Neural cell (in vitro differentiated cells): ENCODE measurements at regions not wholly inside any gene's neighbourhood (a gene's known extent, or its start where the extent isn't known, plus 50 kb on each side); places are given as distances from the start of the nearest gene placed in this dataset.

Experiments
- H2AFZ ChIP-seq: fragments of 200-600, 300-800 bp; sonication (generic), shearing (Covaris generic); 2 replicates; pipeline ENCODE4 v1.6.0; 2014; ENCODE audit warnings: low read depth, mild to moderate bottlenecking, antibody characterized with exemption, low read length, moderate library complexity
- H3F3A ChIP-seq: fragments of 200-600 bp; shearing (Covaris generic); 2 replicates; pipeline ENCODE4 v1.6.1; 2016; ENCODE audit warnings: mild to moderate bottlenecking, moderate library complexity, mixed read lengths, antibody characterized with exemption, low read length; ENCODE audit not compliant: insufficient read depth, poor library complexity, severe bottlenecking
- H3K27ac ChIP-seq: fragments of 200-600, 300-800 bp; sonication (generic), shearing (Covaris generic); 2 replicates; pipeline ENCODE4 v1.5.1; 2014; ENCODE audit warnings: mild to moderate bottlenecking, low read length, moderate library complexity
- H3K27me3 ChIP-seq: fragments of 300-800, 200-600 bp; sonication (generic), shearing (Covaris generic); 2 replicates; pipeline ENCODE4 v1.6.0; 2014; ENCODE audit warnings: mild to moderate bottlenecking, low read depth, low read length, moderate library complexity; ENCODE audit not compliant: insufficient read depth
- H3K36me3 ChIP-seq: fragments of 300-800, 200-600 bp; sonication (generic), shearing (Covaris generic); 2 replicates; pipeline ENCODE4 v1.5.1; 2014; ENCODE audit warnings: mild to moderate bottlenecking, antibody characterized with exemption, low read length, moderate library complexity; ENCODE audit not compliant: insufficient read depth
- H3K4me2 ChIP-seq: fragments of 300-800, 200-600 bp; sonication (generic), shearing (Covaris generic); 2 replicates; pipeline ENCODE4 v1.6.0; 2014; ENCODE audit warnings: mild to moderate bottlenecking, low read length
- H3K4me3 ChIP-seq: fragments of 300-800, 200-600 bp; sonication (generic), shearing (Covaris generic); 2 replicates; pipeline ENCODE4 v1.5.1; 2014; ENCODE audit warnings: mild to moderate bottlenecking, low read length, moderate library complexity
- H3K79me2 ChIP-seq: fragments of 200-600 bp; shearing (Covaris generic); replicated peaks from 2 replicates; pipeline ENCODE4 v1.6.0; 2014; ENCODE audit warnings: mild to moderate bottlenecking, low read length, moderate library complexity; ENCODE audit not compliant: insufficient read depth
- H3K9ac ChIP-seq: fragments of 300-800, 200-600 bp; sonication (generic), shearing (Covaris generic); 2 replicates; pipeline ENCODE4 v1.6.1; 2016; ENCODE audit warnings: mild to moderate bottlenecking, low read length, mixed read lengths
- H3K9me2 ChIP-seq: fragments of 200-600 bp; shearing (Covaris generic); 2 replicates; pipeline ENCODE4 v1.6.1; 2016; ENCODE audit warnings: mild to moderate bottlenecking, low read length, mixed read lengths; ENCODE audit not compliant: insufficient read depth
- H3K9me3 ChIP-seq: fragments of 200-600, 300-800 bp; sonication (generic), shearing (Covaris generic); 2 replicates; pipeline ENCODE4 v1.6.1; 2016; ENCODE audit warnings: mild to moderate bottlenecking, mixed run types, low read length, moderate library complexity, mixed read lengths
- H4K20me1 ChIP-seq: fragments of 200-600 bp; shearing (Covaris generic); 2 replicates; pipeline ENCODE4 v1.6.1; 2016; ENCODE audit warnings: mild to moderate bottlenecking, mixed run types; ENCODE audit not compliant: insufficient read depth
- CTCF ChIP-seq: fragments of 450-650 bp; IDR thresholded peaks from 2 replicates; pipeline ENCODE4 v1.5.1; 2014; ENCODE audit warnings: antibody characterized with exemption, mild to moderate bottlenecking, moderate library complexity; ENCODE audit not compliant: poor library complexity, severe bottlenecking
- EP300 ChIP-seq: fragments of 450-650 bp; conservative IDR thresholded peaks from 2 replicates; pipeline ENCODE4 v1.6.1; 2014; ENCODE audit warnings: antibody characterized with exemption, mild to moderate bottlenecking, moderate library complexity; ENCODE audit not compliant: poor library complexity, severe bottlenecking
- EZH2 ChIP-seq: fragments of 200-600, 300-800 bp; shearing (Covaris generic), sonication (generic); IDR thresholded peaks from 2 replicates; pipeline ENCODE4 v1.6.1; 2014; ENCODE audit warnings: antibody characterized with exemption, low read length, borderline replicate concordance, mild to moderate bottlenecking; ENCODE audit not compliant: insufficient read depth, poor library complexity, severe bottlenecking
- MXI1 ChIP-seq: fragments of 450-650 bp; conservative IDR thresholded peaks from 2 replicates; pipeline ENCODE4 v1.6.1; 2014; ENCODE audit warnings: antibody characterized with exemption, mild to moderate bottlenecking; ENCODE audit not compliant: poor library complexity, severe bottlenecking
- POLR2AphosphoS5 ChIP-seq: IDR thresholded peaks from 2 replicates; pipeline ENCODE4 v1.6.1; 2012
- RAD21 ChIP-seq: fragments of 450-650 bp; conservative IDR thresholded peaks from 2 replicates; pipeline ENCODE4 v1.6.1; 2014; ENCODE audit warnings: antibody characterized with exemption, mild to moderate bottlenecking, moderate library complexity
- REST ChIP-seq: IDR thresholded peaks from 2 replicates; pipeline ENCODE4 v1.6.1; 2012; ENCODE audit warnings: borderline replicate concordance
- SMC3 ChIP-seq: fragments of 450-650 bp; conservative IDR thresholded peaks from 2 replicates; pipeline ENCODE4 v1.6.1; 2014; ENCODE audit warnings: antibody characterized with exemption, mild to moderate bottlenecking, moderate library complexity; ENCODE audit not compliant: poor library complexity
- TAF1 ChIP-seq: IDR thresholded peaks from 2 replicates; pipeline ENCODE4 v1.6.1; 2012; ENCODE audit warnings: low read depth

- Histone ChIP-seq H3K9ac (no peak overlapping the region), H3K4me2 (no peak overlapping the region), H3K27me3 (no peaks in the 10 kb centered on the region), H3K79me2 (no peaks in the 10 kb centered on the region), H3K27ac (no peak overlapping the region), H2AFZ (no peak overlapping the region), H3K9me3 (no peaks in the 10 kb centered on the region), H3K36me3 (no peaks in the 10 kb centered on the region), H3K4me3 (no peak overlapping the region), H3F3A (no peaks in the 10 kb centered on the region), H4K20me1 (no peaks in the 10 kb centered on the region), H3K9me2 (no peaks in the 10 kb centered on the region)
- TF ChIP-seq EZH2 (no peak), RAD21 (no peak), CTCF (no peak), SMC3 (no peak), EP300 (no peak), TAF1 (no peak), MXI1 (no peak), POLR2AphosphoS5 (no peak), REST (no peak)
Observed at GRCh38 chr12:19885093-19885812, 446.0 kb downstream of the AEBP2 start.

- H3K27me3 ChIP-seq = no peaks in the 10 kb centered on the region
- no peaks in the 10 kb centered on the region for H3K79me2 ChIP-seq
- no peak overlapping the region for H2AFZ ChIP-seq
- H3K36me3 ChIP-seq = no peaks in the 10 kb centered on the region
- H3K9ac ChIP-seq = no peak overlapping the region
- TF ChIP-seq POLR2AphosphoS5 (no peak), EZH2 (no peak), RAD21 (no peak), TAF1 (no peak), EP300 (no peak), SMC3 (no peak), CTCF (no peak), MXI1 (no peak), REST (no peak)
- no peak overlapping the region for H3K4me2 ChIP-seq
- H3K9me3 ChIP-seq = no peaks in the 10 kb centered on the region
- H3K27ac ChIP-seq = no peak overlapping the region
- no peak overlapping the region for H3K4me3 ChIP-seq
- H4K20me1 ChIP-seq = no peaks in the 10 kb centered on the region
- no peaks in the 10 kb centered on the region for H3F3A ChIP-seq
- no peaks in the 10 kb centered on the region for H3K9me2 ChIP-seq
Observed at GRCh38 chr12:19886065-19886464, 446.8 kb downstream of the AEBP2 start.
